MM.1S (cell line): ENCODE measurements at regions not wholly inside any gene's neighbourhood (a gene's known extent, or its start where the extent isn't known, plus 50 kb on each side); places are given as distances from the start of the nearest gene placed in this dataset.

Experiments
- CTCF ChIP-seq: fragments of 300-600 bp; sonication (generic); IDR thresholded peaks from 2 replicates; pipeline ENCODE4 v1.5.1; 2016; ENCODE audit warnings: antibody characterized with exemption, low read length, mixed read lengths
- EZH2 ChIP-seq: fragments of 300-600 bp; sonication (generic); optimal IDR thresholded peaks from 2 replicates; pipeline ENCODE3; 2017; ENCODE audit warnings: low read depth, mild to moderate bottlenecking, antibody characterized with exemption, low read length, mixed read lengths
- EZH2phosphoT487 ChIP-seq: fragments of 300-600 bp; sonication (generic); IDR thresholded peaks from 2 replicates; pipeline ENCODE4 v1.6.1; 2018; ENCODE audit warnings: antibody characterized with exemption, low read length

DNA sequence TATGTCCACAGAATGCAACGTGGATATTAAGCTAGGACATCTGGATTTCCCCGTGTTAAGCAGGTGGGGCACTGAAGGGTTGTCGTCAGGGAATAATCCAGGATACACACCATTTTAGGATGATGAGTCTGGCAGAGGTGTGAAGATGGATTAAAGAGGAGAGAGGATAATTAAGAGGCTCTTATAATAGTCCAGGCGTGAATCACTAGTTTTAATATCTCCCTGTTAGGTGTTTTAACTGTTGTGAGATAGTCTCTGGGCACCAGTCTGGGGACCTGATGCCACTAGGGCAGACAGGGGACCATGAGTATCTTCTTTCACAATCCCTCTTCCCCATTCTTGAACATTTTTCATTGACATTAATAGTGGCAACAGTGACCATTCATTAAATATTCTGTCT, 216.7 kb downstream of the TBX5 start:
- no peak for TF ChIP-seq CTCF
- TF ChIP-seq EZH2 = no peak
- TF ChIP-seq EZH2phosphoT487 = no peak
